DND-41 (cell line): ENCODE measurements at regions not wholly inside any gene's neighbourhood (a gene's known extent, or its start where the extent isn't known, plus 50 kb on each side); places are given as distances from the start of the nearest gene placed in this dataset.

Source experiments
- CTCF ChIP-seq: IDR thresholded peaks from 2 replicates; pipeline ENCODE4 v1.5.1; 2012; ENCODE audit warnings: borderline replicate concordance, low read length, moderate library complexity, mild to moderate bottlenecking; ENCODE audit not compliant: poor library complexity, severe bottlenecking; ENCODE audit errors: extremely low read depth
- EZH2 ChIP-seq: IDR thresholded peaks from 3 replicates; pipeline ENCODE4 v1.6.1; 2012; ENCODE audit warnings: borderline replicate concordance, low read depth, mild to moderate bottlenecking, moderate library complexity, low read length, inconsistent platforms; ENCODE audit not compliant: severe bottlenecking

- TF ChIP-seq CTCF (no peak), EZH2 (no peak)
Observed at GRCh38 chr3:150140614-150141321, 170.1 kb upstream of the PFN2 start.
